Testis (tissue), 2 donors: ENCODE measurements at regions not wholly inside any gene's neighbourhood (a gene's known extent, or its start where the extent isn't known, plus 50 kb on each side); places are given as distances from the start of the nearest gene placed in this dataset.

ENCODE experiments used
- CTCF ChIP-seq, 3 experiments: fragments of 450-650 bp in 2 of 3; fragments of 200-600 bp in 1 of 3; sonication (generic) in 1 of 3; IDR thresholded peaks; one replicate each; pipeline ENCODE4 v1.5.1; 2016 to 2019; ENCODE audit warnings: antibody characterized with exemption in 3 of 3, mild to moderate bottlenecking in 2 of 3, moderate library complexity in 1 of 3
- POLR2A ChIP-seq: fragments of 450-650 bp; IDR thresholded peaks from one replicate; pipeline ENCODE4 v1.6.1; 2017; ENCODE audit warnings: antibody characterized with exemption, mild to moderate bottlenecking, moderate library complexity

GRCh38 chr3:150194513-150194912, 213.6 kb upstream of the TSC22D2 start:
- TF ChIP-seq CTCF (IDR thresholded peaks at IDR 0.05) = no peak
- no peak for TF ChIP-seq POLR2A
